CD14-positive monocyte (primary cell): ENCODE measurements at regions not wholly inside any gene's neighbourhood (a gene's known extent, or its start where the extent isn't known, plus 50 kb on each side); places are given as distances from the start of the nearest gene placed in this dataset.

Source experiments
- DNase-seq, 3 donors: peaks; one replicate each; pipeline ENCODE4 v3.0.0-alpha.2; 2011 to 2022
- H2AFZ ChIP-seq: 2 replicates; pipeline ENCODE4 v1.6.0; 2012; ENCODE audit warnings: mild to moderate bottlenecking, low read depth, low read length, inconsistent platforms; ENCODE audit not compliant: insufficient read depth, poor library complexity, severe bottlenecking
- H3K27ac ChIP-seq, 2 donors: 1 replicate in 1 of 2; 2 replicates in 1 of 2; pipeline ENCODE4 v1.5.1; 2012 to 2013; ENCODE audit warnings: low read length in 2 of 2, control low read depth in 1 of 2, inconsistent platforms in 1 of 2, low read depth in 1 of 2, mild to moderate bottlenecking in 1 of 2
- H3K27me3 ChIP-seq, 2 donors: one replicate each; pipeline versions ENCODE4 v1.6.0 to v1.6.1; 2011 to 2013; ENCODE audit warnings: low read length in 2 of 2; ENCODE audit not compliant: control insufficient read depth in 2 of 2, insufficient read depth in 2 of 2
- H3K36me3 ChIP-seq, 2 donors: replicated peaks in 1 of 2; 1 replicate in 1 of 2; 2 replicates in 1 of 2; pipeline versions ENCODE4 v1.5.1 to v1.6.1; 2012 to 2013; ENCODE audit warnings: low read length in 2 of 2, control low read depth in 1 of 2, inconsistent platforms in 1 of 2, mild to moderate bottlenecking in 1 of 2; ENCODE audit not compliant: insufficient read depth in 2 of 2, control insufficient read depth in 1 of 2
- H3K4me1 ChIP-seq, 2 donors: 1 replicate in 1 of 2; 2 replicates in 1 of 2; pipeline versions ENCODE4 v1.5.1 to v1.6.1; 2012 to 2013; ENCODE audit warnings: low read length in 2 of 2, control low read depth in 1 of 2, inconsistent platforms in 1 of 2, mild to moderate bottlenecking in 1 of 2, moderate library complexity in 1 of 2; ENCODE audit not compliant: insufficient read depth in 2 of 2, control insufficient read depth in 1 of 2
- H3K4me2 ChIP-seq: replicated peaks from 2 replicates; pipeline ENCODE3; 2012; ENCODE audit warnings: low read length, moderate library complexity, mild to moderate bottlenecking; ENCODE audit not compliant: poor library complexity, severe bottlenecking; ENCODE audit errors: extremely low read depth
- H3K4me3 ChIP-seq, 3 experiments: fragments of 200-600 bp in 1 of 3; sonication (generic) in 1 of 3; replicated peaks in 1 of 3; 1 replicate in 2 of 3; 2 replicates in 1 of 3; pipeline ENCODE4 v1.5.1; 2011 to 2013; ENCODE audit warnings: low read length in 3 of 3, mild to moderate bottlenecking in 3 of 3, control low read depth in 2 of 3, low read depth in 2 of 3, inconsistent platforms in 1 of 3, moderate library complexity in 1 of 3
- H3K79me2 ChIP-seq: 2 replicates; pipeline ENCODE4 v1.6.0; 2012; ENCODE audit warnings: mild to moderate bottlenecking, control low read depth, inconsistent platforms, low read length, moderate library complexity; ENCODE audit not compliant: insufficient read depth
- H3K9ac ChIP-seq: 2 replicates; pipeline ENCODE4 v1.6.0; 2017; ENCODE audit warnings: low read length, mild to moderate bottlenecking; ENCODE audit not compliant: insufficient read depth, poor library complexity, severe bottlenecking
- H3K9me3 ChIP-seq, 2 donors: replicated peaks in 1 of 2; 1 replicate in 1 of 2; 2 replicates in 1 of 2; pipeline versions ENCODE4 v1.5.1 to v1.6.1; 2012 to 2013; ENCODE audit warnings: low read length in 2 of 2, control low read depth in 1 of 2; ENCODE audit not compliant: control insufficient read depth in 1 of 2, insufficient read depth in 1 of 2
- H4K20me1 ChIP-seq: 2 replicates; pipeline ENCODE4 v1.6.0; 2012; ENCODE audit warnings: mild to moderate bottlenecking, low read length, control low read depth, moderate library complexity; ENCODE audit not compliant: insufficient read depth
- H3K27ac Mint-ChIP-seq, 7 donors: one replicate each; pipeline ENCODE4 v1.8.0; 2020; ENCODE audit warnings: mild to moderate bottlenecking in 7 of 7, mixed read lengths in 7 of 7, moderate library complexity in 6 of 7, inconsistent platforms in 2 of 7
- H3K27me3 Mint-ChIP-seq, 3 donors: one replicate each; pipeline ENCODE4 v1.8.0; 2021 to 2022; ENCODE audit warnings: low read depth in 3 of 3, mild to moderate bottlenecking in 3 of 3, mixed read lengths in 3 of 3, moderate library complexity in 3 of 3, inconsistent platforms in 1 of 3
- H3K36me3 Mint-ChIP-seq, 2 donors: one replicate each; pipeline ENCODE4 v1.8.0; 2020; ENCODE audit warnings: mixed read lengths in 2 of 2, inconsistent platforms in 1 of 2, mild to moderate bottlenecking in 1 of 2
- H3K4me1 Mint-ChIP-seq: one replicate; pipeline ENCODE4 v1.8.0; 2020; ENCODE audit warnings: mild to moderate bottlenecking, mixed read lengths
- H3K4me3 Mint-ChIP-seq, 2 donors: one replicate each; pipeline ENCODE4 v1.8.0; 2020; ENCODE audit warnings: mild to moderate bottlenecking in 2 of 2, mixed read lengths in 2 of 2, moderate library complexity in 1 of 2
- H3K9me3 Mint-ChIP-seq, 7 donors: one replicate each; pipeline ENCODE4 v1.8.0; 2020 to 2022; ENCODE audit warnings: mixed read lengths in 7 of 7, mild to moderate bottlenecking in 6 of 7, moderate library complexity in 6 of 7, inconsistent platforms in 2 of 7
- CTCF ChIP-seq: fragments of 200-600 bp; IDR thresholded peaks from one replicate; pipeline ENCODE4 v1.8.0; 2022; ENCODE audit warnings: antibody characterized with exemption, mild to moderate bottlenecking
- WGBS: methylation state at CpG from one replicate; pipeline ENCODE4 v1.1.5; 2013; ENCODE audit warnings: missing lambda C conversion rate; ENCODE audit not compliant: insufficient coverage; 5-methylcytosine and 5-hydroxymethylcytosine counted together
- intact Hi-C, 2 donors: fragments of 100-400 bp; cut with micrococcal nuclease; formaldehyde crosslinking; loops; one replicate each; pipeline versions ENCODE4 v1.15.0 to v1.15.1; 2023

DNA sequence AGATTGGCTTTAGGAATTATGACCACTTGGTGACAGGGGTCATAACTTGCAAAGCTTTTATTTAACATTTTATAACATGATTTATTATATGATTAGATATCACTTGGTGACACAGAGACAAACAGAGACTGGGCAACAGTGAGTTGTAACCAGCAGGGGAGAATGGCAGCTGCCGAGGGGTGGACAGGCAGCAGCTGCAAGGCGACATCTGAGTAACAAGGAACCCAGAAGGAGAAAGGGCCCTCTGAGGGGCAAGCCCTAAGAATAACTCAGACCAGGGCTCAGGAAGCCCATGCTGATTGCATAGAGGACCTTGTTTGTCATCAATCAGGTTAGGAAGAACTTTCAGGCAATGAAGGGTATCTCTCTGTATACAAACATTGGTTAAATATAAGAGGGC is 339.9 kb upstream of the SOX11 start:
- Mint-ChIP-seq H3K9me3 (peaks cover 0 to 14% (median 2%) of the 10 kb centered on the region in 7 donors), H3K36me3 (no peaks in the 10 kb centered on the region), H3K4me3 (no peak overlapping the region), H3K4me1 (no peaks in the 10 kb centered on the region), H3K27ac (no peak overlapping the region), H3K27me3 (peaks cover 0 to 2% (median 0%) of the 10 kb centered on the region in 3 donors)
- Histone ChIP-seq H3K4me3 (no peak overlapping the region), H3K4me2 (no peak overlapping the region), H3K9me3 (no peaks in the 10 kb centered on the region), H3K79me2 (no peaks in the 10 kb centered on the region), H3K4me1 (no peaks in the 10 kb centered on the region), H4K20me1 (no peaks in the 10 kb centered on the region), H3K36me3 (no peaks in the 10 kb centered on the region), H3K27ac (no peak overlapping the region), H3K27me3 (no peaks in the 10 kb centered on the region), H3K9ac (no peak overlapping the region), H2AFZ (no peak overlapping the region)
- 88% methylated on average over 2 of the region's 2 CpGs for WGBS
- TF ChIP-seq CTCF: no peak
- intact Hi-C loops: no loop called here
- no peak for DNase-seq

DNA sequence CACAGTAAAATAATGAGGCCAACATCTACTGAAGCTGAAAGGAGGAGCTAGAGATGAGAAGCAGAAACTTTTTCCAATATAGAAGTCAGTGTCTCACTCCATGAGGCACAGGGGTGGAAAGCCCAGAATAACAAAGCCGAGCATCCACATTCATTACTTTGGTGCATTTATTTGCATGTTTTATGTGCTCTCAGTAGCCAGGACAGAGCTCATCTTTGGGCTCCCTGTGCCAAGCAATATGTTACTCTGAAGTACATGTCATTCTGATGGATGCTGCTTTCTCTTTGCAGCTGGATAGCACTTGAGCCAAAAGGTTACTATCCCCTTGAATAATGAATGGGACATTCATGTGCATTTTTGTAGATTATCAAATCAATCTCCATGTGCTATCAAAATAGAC is 338.6 kb upstream of the SOX11 start:
- Histone ChIP-seq H3K9me3 (no peaks in the 10 kb centered on the region), H3K4me1 (no peaks in the 10 kb centered on the region), H3K9ac (no peak overlapping the region), H3K27ac (no peak overlapping the region), H3K36me3 (no peaks in the 10 kb centered on the region), H3K4me3 (no peak overlapping the region), H3K27me3 (no peaks in the 10 kb centered on the region), H3K79me2 (no peaks in the 10 kb centered on the region), H3K4me2 (no peak overlapping the region), H2AFZ (no peak overlapping the region), H4K20me1 (no peaks in the 10 kb centered on the region)
- intact Hi-C loops: no loop called here
- DNase-seq: no peak
- peaks cover 0 to 14% (median 2%) of the 10 kb centered on the region in 7 donors for H3K9me3 Mint-ChIP-seq
- no peak for TF ChIP-seq CTCF
- H3K27me3 Mint-ChIP-seq: peaks cover 0 to 2% (median 0%) of the 10 kb centered on the region in 3 donors
- no peak overlapping the region for H3K4me3 Mint-ChIP-seq
- WGBS: no CpG with 5 or more reads among the region's 1 CpG
- no peaks in the 10 kb centered on the region for H3K36me3 Mint-ChIP-seq
- H3K27ac Mint-ChIP-seq: no peak overlapping the region
- no peaks in the 10 kb centered on the region for H3K4me1 Mint-ChIP-seq
